ENCODE measurements at regions not wholly inside any gene's neighbourhood (a gene's known extent, or its start where the extent isn't known, plus 50 kb on each side); places are given as distances from the start of the nearest gene placed in this dataset.

DNA sequence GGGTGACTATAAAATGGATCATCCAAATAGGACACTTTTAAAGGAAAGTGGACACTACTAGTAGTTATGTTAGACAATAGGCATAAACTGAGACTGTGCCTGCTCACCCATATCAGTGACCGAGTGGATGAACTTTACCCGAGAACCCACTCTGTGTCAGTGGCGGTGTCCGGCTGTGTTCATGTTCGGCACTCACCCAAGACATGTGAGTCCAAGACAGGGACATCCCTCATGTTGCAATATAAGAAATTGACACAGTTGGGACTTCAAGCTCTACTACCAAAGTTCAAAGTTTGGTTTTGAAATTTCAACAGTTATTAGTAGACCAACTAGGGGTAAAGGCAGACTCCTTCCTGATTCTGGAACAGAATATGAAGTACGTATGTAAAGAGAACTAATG lies 326.3 kb upstream of the TNP1 start:
- TF ChIP-seq, protein P1, sequence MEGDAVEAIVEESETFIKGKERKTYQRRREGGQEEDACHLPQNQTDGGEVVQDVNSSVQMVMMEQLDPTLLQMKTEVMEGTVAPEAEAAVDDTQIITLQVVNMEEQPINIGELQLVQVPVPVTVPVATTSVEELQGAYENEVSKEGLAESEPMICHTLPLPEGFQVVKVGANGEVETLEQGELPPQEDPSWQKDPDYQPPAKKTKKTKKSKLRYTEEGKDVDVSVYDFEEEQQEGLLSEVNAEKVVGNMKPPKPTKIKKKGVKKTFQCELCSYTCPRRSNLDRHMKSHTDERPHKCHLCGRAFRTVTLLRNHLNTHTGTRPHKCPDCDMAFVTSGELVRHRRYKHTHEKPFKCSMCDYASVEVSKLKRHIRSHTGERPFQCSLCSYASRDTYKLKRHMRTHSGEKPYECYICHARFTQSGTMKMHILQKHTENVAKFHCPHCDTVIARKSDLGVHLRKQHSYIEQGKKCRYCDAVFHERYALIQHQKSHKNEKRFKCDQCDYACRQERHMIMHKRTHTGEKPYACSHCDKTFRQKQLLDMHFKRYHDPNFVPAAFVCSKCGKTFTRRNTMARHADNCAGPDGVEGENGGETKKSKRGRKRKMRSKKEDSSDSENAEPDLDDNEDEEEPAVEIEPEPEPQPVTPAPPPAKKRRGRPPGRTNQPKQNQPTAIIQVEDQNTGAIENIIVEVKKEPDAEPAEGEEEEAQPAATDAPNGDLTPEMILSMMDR (IDR thresholded peaks at IDR 0.05), result no peak
- TF ChIP-seq POLR2AphosphoS5 (IDR thresholded peaks at IDR 0.05), result no peak

Data from prostate gland (tissue), 2 donors.